ENCODE measurements at regions not wholly inside any gene's neighbourhood (a gene's known extent, or its start where the extent isn't known, plus 50 kb on each side); places are given as distances from the start of the nearest gene placed in this dataset.
"Not testable (repeated sequence)": the region's sequence is repeated elsewhere in the genome, so short reads cannot be mapped to it uniquely, and the experiment has no call there.

GRCh38 chr6:104446101-104447080, 413.3 kb downstream of the HACE1 start:
- not testable (repeated sequence) for TF ChIP-seq EZH2 (IDR thresholded peaks at IDR 0.05; ENCODE audit: borderline replicate concordance, insufficient read depth, low read length, poor library complexity, severe bottlenecking); CTCF (IDR thresholded peaks at IDR 0.05; ENCODE audit: poor library complexity, severe bottlenecking); TAF1 (IDR thresholded peaks at IDR 0.05; ENCODE audit: low read depth); MXI1 (conservative IDR thresholded peaks at IDR 0.05; ENCODE audit: poor library complexity, severe bottlenecking); POLR2AphosphoS5 (IDR thresholded peaks at IDR 0.05); REST (IDR thresholded peaks at IDR 0.05; ENCODE audit: borderline replicate concordance)
